ENCODE measurements at regions not wholly inside any gene's neighbourhood (a gene's known extent, or its start where the extent isn't known, plus 50 kb on each side); places are given as distances from the start of the nearest gene placed in this dataset.
A peak's percentile ranks its signal among the peaks of the same experiment; 100 is the strongest.

GRCh38 chr18:34292594-34292993 lies 67.9 kb upstream of the NOL4 start:
- no CpG with 5 or more reads among the region's 2 CpGs for WGBS, 2 experiments (ENCODE audit: extremely low coverage in 2 of 2, insufficient read length in 1 of 2)
- H3K4ac ChIP-seq (ENCODE audit: low read depth, low read length) = no peak overlapping the region
- no peak overlapping the region for H3K18ac ChIP-seq (ENCODE audit: low read depth, low read length)
- POLR2A ChIA-PET (ENCODE audit: unreplicated experiment) = no interaction called here
- ATAC-seq (ENCODE audit: low read depth) (no peak), DNase-seq (no peak)
- H4K20me1 ChIP-seq (ENCODE audit: insufficient read depth, low read length) = no peaks in the 10 kb centered on the region
- H3K14ac ChIP-seq (replicated peaks; ENCODE audit: low read depth, low read length) = no peak overlapping the region
- H3K56ac ChIP-seq (ENCODE audit: extremely low read depth, insufficient read depth, low read length) = no peak overlapping the region
- H3K27me3 ChIP-seq (ENCODE audit: control insufficient read depth, insufficient read depth, low read length) = no peaks in the 10 kb centered on the region
- dilution Hi-C loops (cut with HindIII; ENCODE audit: low sequenced_read_pairs, unreplicated experiment) = no loop called here
- CTCF ChIA-PET = no interaction called here
- H4K5ac ChIP-seq (ENCODE audit: low read depth, low read length) = no peak overlapping the region
- H2BK5ac ChIP-seq (ENCODE audit: low read depth, low read length, poor library complexity, severe bottlenecking) = no peak overlapping the region
- H2AFZ ChIP-seq (replicated peaks; ENCODE audit: low read length, poor library complexity) = no peak overlapping the region
- H3K4me2 ChIP-seq (ENCODE audit: low read depth, low read length) = no peak overlapping the region
- H3K27ac ChIP-seq (ENCODE audit: insufficient read depth, low read length) = no peak overlapping the region
- no TSS peak for BruUV-seq (replicated peaks)
- no peak overlapping the region for H2BK20ac ChIP-seq (ENCODE audit: low read depth, low read length)
- H2AK9ac ChIP-seq (replicated peaks; ENCODE audit: low read depth, low read length, poor library complexity) = no peak overlapping the region
- no peak overlapping the region for H4K8ac ChIP-seq (ENCODE audit: low read depth in 2 of 2, low read length in 2 of 2)
- in situ Hi-C loops (cut with MboI; ENCODE audit: low sequenced_read_pairs) = no loop called here
- no peak overlapping the region for H3K4me3 ChIP-seq (ENCODE audit: insufficient read depth, low read depth, low read length)
- H3K4me1 ChIP-seq (ENCODE audit: control insufficient read depth, insufficient read depth, low read length) = no peaks in the 10 kb centered on the region
- H3K9ac ChIP-seq (ENCODE audit: low read depth, low read length) = no peak overlapping the region
- H3K9me3 ChIP-seq (ENCODE audit: control insufficient read depth, insufficient read depth, low read length) = no peaks in the 10 kb centered on the region
- no peaks in the 10 kb centered on the region for H3K79me1 ChIP-seq (ENCODE audit: low read depth in 1 of 2, low read length in 2 of 2)
- H3K23ac ChIP-seq (ENCODE audit: low read depth, low read length) = no peak overlapping the region
- no peak overlapping the region for H2BK15ac ChIP-seq (ENCODE audit: low read depth, low read length)
- H3K36me3 ChIP-seq (ENCODE audit: control insufficient read depth, insufficient read depth, low read length) = no peaks in the 10 kb centered on the region
- intact Hi-C loops (cut with micrococcal nuclease) = no loop called here
- no peak overlapping the region for H2AK5ac ChIP-seq (ENCODE audit: low read depth, low read length)
- no peak overlapping the region for H2BK120ac ChIP-seq (ENCODE audit: low read depth, low read length)
- no peak overlapping the region for H4K91ac ChIP-seq (ENCODE audit: insufficient read depth, low read depth, low read length)
- no peaks in the 10 kb centered on the region for H3K9me1 ChIP-seq (ENCODE audit: insufficient read depth, low read length)
- no peak for TF ChIP-seq MXI1 (IDR thresholded peaks at IDR 0.05; ENCODE audit: borderline replicate concordance, low read depth, low read length)
- TF ChIP-seq CEBPB (IDR thresholded peaks at IDR 0.05; ENCODE audit: low read depth, low read length) = 0 out of 2 replicates have a peak, but pooled peaks have one; percentile 32
